H1 (cell line): ENCODE measurements at regions not wholly inside any gene's neighbourhood (a gene's known extent, or its start where the extent isn't known, plus 50 kb on each side); places are given as distances from the start of the nearest gene placed in this dataset.

ENCODE experiments used
- SIX5 ChIP-seq: IDR thresholded peaks from 2 replicates; pipeline ENCODE4 v1.6.1; 2011; ENCODE audit warnings: mild to moderate bottlenecking, low read depth, low read length
- TF ChIP-seq, protein P1 (sequence below), 3 experiments: IDR thresholded peaks; 1 replicate in 2 of 3; 2 replicates in 1 of 3; pipeline versions ENCODE4 v1.5.1 to v1.6.1; 2011; ENCODE audit warnings: low read length in 3 of 3, mild to moderate bottlenecking in 3 of 3, inconsistent platforms in 2 of 3, low read depth in 1 of 3, moderate library complexity in 1 of 3; ENCODE audit not compliant: insufficient read depth in 1 of 3; ENCODE audit errors: control extremely low read depth in 1 of 3

DNA sequence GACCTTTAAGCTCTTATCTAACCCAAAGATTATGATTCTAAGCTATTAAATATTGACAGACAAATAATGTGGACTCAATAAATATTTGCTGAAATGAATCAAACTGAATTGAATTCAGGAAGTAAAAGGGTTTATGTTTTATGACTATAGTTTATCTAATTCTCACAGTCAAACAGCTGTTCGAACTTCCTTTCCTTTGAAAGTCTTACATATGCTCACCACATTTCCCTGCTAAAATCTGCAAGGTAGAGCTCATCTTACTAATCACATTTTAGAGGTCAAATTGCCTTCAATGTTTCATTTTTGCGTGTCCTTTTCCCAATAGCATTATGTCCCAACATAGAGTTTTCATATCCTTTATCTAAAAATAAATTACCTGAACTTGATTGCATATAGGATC, 154.9 kb upstream of the PPP1R3A start (continued):
- TF ChIP-seq, protein P1, sequence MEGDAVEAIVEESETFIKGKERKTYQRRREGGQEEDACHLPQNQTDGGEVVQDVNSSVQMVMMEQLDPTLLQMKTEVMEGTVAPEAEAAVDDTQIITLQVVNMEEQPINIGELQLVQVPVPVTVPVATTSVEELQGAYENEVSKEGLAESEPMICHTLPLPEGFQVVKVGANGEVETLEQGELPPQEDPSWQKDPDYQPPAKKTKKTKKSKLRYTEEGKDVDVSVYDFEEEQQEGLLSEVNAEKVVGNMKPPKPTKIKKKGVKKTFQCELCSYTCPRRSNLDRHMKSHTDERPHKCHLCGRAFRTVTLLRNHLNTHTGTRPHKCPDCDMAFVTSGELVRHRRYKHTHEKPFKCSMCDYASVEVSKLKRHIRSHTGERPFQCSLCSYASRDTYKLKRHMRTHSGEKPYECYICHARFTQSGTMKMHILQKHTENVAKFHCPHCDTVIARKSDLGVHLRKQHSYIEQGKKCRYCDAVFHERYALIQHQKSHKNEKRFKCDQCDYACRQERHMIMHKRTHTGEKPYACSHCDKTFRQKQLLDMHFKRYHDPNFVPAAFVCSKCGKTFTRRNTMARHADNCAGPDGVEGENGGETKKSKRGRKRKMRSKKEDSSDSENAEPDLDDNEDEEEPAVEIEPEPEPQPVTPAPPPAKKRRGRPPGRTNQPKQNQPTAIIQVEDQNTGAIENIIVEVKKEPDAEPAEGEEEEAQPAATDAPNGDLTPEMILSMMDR (IDR thresholded peaks at IDR 0.05; ENCODE audit: control extremely low read depth in 1 of 3, insufficient read depth in 1 of 3, low read depth in 1 of 3, low read length in 3 of 3) = no peak
- no peak for TF ChIP-seq SIX5
